NCI-H187 treated with DMSO at 0.1 percent for 48 hours (cell line): ENCODE measurements at regions not wholly inside any gene's neighbourhood (a gene's known extent, or its start where the extent isn't known, plus 50 kb on each side); places are given as distances from the start of the nearest gene placed in this dataset.

Source experiments
- DNase-seq: peaks from one replicate; lab custom pipeline; 2025; lab: John Stamatoyannopoulos, UW

GRCh38 chr2:19300961-19301360, 57.5 kb downstream of the OSR1 start:
- no peak for DNase-seq

DNA sequence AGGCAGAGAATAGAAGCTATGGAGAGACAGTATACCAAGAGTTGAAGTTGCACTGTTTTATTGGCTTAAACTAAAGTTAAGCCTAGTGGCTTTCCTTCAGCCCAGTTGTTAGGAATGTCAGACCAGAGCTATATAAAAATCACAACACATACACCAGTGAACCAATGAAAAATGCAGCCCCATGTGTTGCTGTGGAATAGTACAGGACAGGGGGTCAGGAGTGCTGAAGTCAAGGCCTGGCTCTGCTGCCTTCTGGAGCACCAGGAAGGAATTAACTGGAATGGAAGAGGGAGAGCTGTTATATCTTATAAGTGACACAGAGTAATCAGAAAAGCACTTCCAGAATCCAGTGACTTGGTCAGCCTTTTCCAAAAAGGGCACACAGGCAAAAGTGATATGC, 58.9 kb downstream of the OSR1 start:
- DNase-seq, result no peak

- no peak for DNase-seq
Observed at GRCh38 chr2:19299032-19299431, 59.4 kb downstream of the OSR1 start.

DNA sequence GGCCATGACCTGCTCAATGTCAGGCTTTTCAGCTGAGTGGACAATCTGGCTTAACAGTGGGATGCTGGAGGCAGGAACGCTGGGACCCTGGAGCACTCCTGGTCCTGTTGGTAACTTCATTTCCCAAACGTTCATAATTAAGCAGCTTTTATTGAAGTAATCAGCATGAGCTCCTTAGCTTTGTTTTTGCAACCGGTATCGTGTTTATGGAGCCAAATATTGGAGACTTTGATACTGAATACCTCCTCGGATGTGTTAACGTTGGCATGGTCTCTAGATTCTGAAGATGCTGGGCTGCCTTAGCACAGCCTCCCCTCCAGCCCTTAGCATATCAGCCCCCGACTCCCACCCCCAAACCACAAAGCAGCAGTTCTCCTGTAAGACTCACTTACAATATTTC, 60.7 kb downstream of the OSR1 start:
- DNase-seq, result no peak

DNA sequence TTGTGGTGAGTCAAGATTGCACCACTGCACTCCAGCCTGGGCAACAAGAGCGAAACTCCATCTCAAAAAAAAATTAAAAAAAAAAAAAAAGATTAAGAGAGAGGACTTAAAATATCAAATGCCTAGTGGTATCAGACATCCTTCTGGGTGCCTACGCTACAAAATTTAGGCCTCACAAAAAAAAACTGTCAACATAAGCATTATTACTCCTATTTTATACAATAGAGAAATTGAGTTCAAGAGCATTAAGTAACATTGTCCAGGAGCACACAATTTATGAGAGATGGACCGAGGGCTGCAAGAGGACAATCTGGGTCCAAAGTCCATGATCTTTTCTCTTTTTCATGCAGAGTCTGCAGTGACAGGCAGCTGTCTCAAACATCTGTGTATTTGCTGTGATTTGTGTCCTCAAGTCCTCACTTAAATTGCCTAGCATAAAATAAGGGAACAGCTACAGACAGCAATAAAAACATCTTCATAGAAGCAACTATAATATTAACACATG, 62.4 kb downstream of the OSR1 start:
- no peak for DNase-seq

DNA sequence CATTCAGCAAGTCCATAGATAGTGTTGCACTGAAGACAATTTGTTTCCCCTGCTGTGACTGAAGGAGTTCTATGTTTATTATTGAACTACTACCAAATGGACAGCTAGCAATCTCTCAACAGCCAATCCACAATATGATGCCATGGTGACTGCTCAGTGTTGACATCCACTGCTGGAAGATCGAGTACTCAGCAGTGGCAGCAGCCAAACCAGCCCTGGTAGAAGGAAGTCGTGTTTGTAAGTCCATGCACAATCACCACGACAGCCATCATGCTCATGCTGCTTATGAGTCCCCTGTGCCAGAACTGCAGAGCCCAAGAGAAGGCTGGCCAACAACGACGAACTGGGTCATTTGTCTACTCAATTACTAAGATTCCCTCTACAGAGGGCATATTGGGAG, 66.4 kb downstream of the OSR1 start:
- no peak for DNase-seq

GRCh38 chr2:19288291-19288690, 70.1 kb downstream of the OSR1 start:
- DNase-seq, result no peak

GRCh38 chr2:19287324-19287723, 71.1 kb downstream of the OSR1 start:
- no peak for DNase-seq

DNA sequence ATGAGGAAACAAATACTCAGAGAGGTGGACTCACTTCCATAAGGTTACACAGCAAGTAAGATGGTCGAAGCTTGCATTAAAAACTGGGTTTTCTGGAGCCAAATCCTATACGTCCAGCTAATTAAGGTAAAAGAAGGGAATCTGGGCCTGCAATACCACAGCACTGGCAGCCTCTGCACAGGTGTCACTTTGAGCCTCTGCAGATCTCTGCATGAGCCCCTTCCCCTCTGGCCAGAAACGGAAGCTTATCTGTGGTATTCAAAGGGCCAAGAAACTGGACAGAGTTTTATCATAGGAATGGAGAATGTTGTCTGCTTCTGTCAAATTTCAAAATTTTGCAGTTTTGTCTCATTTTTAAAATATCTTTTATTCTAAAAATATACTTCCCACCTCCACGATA, 76.1 kb downstream of the OSR1 start:
- DNase-seq, result no peak

- DNase-seq, result no peak
Observed at GRCh38 chr2:19274439-19274838, 84.0 kb downstream of the OSR1 start.

DNA sequence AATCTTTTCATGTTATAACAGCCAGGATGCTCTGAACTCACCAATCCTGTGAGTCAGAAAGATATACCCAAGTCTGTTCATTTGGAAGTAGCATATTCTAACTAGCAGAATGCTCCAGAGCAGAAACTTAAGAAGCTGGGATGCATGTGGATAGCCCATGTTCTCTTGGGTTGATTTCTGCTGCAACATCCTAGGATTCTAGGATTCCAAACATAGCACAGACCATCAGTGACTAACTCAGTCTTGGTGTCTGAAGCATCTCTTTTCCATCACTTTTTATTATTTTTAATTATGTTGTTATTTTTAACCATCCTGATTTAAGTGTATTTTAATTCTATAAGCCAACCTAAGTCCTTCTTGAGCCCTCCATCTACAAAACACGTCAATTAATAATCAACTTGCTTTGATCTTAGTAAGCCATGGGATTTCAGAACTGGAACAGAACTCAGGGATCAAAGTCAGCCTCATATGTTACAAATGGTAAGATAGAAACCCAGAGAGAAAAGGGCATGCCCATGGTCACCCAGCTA, 85.4 kb downstream of the OSR1 start:
- DNase-seq, result no peak

- no peak for DNase-seq
Observed at GRCh38 chr2:19272039-19272438, 86.4 kb downstream of the OSR1 start.

DNA sequence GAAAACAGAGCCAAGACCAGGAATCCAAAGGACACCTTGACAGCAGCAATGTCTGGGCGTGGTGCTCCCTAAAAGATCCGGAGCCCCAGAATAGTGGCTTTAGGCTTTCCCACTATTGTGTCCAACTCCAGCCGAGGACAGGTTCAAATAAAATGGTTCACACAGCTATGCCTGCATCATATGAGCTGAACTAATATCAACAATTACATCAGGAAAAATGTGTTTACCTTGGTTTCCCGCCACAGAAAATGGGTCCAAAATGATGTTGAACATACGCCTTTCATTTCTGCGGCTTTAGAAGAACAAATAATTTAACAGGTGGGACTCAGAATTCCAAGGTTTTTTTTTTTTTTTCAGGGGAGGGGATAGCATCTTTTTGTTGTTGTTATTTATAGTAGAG, 93.6 kb downstream of the OSR1 start:
- DNase-seq, result no peak

DNA sequence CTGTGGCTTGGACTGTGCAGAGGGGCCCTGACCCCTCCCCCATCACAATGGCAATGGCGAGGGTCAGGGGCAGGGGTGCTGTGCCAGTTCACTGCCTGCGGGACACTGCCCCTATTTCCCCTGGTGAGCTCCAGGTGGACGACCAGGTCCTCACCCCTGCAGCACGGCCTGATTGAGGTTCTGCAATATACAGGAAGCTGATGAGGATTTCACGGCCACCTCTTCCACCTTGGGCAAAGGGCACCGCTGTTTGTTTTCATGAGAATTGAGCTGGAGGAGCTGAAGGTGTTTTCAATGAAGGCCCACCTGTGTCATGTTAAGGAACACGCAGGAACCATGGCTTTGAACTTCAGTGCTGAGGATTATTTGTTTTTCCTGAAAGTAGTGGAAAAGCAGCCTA, 96.3 kb downstream of the OSR1 start:
- DNase-seq, result no peak

GRCh38 chr2:19261061-19261460, 97.4 kb downstream of the OSR1 start:
- DNase-seq, result no peak

- no peak for DNase-seq
Observed at GRCh38 chr2:19256121-19256601, 102.3 kb downstream of the OSR1 start.

GRCh38 chr2:19255481-19255880, 102.9 kb downstream of the OSR1 start:
- DNase-seq, result no peak

DNA sequence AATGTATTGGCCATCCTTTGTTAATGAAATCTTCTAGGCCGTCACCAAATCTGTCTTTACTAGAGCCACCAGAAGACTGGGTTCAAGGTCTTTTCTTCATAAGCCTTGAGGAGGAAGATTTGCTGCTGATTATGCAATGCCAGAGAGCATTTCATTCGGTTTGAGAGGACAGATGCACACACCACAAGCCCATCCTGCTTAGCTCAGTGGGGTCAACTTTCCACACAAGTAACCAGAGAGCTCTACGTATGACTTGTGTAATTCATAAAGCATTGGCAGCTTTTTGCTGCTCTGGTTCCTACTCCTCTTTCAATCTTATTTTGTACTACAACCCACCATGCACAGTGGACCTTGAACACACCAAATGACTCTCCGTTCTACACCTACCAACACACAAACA, 106.9 kb downstream of the OSR1 start:
- DNase-seq, result no peak

- DNase-seq, result no peak
Observed at GRCh38 chr2:19250906-19251305, 107.5 kb downstream of the OSR1 start.

GRCh38 chr2:19247186-19247585, 111.2 kb downstream of the OSR1 start:
- DNase-seq, result no peak

DNA sequence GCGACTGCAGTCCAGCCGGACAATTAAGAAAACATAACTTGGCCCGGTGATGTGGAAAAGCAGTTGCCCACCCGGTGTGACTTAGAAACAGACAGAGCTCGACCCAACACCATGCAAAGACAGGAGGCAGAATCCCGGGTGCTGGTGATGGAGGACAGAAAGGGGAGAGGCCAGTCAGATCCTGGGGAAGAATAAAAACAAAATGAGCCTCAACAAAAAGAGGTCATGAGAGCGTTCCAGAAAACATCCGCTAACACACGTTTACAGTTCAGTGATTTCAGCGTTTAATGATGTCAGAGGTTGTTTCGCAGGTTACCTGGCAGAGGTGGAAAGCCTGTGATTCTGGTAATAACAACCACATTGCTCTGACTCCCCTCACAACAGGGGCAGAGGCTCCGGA, 111.9 kb downstream of the OSR1 start:
- no peak for DNase-seq

DNA sequence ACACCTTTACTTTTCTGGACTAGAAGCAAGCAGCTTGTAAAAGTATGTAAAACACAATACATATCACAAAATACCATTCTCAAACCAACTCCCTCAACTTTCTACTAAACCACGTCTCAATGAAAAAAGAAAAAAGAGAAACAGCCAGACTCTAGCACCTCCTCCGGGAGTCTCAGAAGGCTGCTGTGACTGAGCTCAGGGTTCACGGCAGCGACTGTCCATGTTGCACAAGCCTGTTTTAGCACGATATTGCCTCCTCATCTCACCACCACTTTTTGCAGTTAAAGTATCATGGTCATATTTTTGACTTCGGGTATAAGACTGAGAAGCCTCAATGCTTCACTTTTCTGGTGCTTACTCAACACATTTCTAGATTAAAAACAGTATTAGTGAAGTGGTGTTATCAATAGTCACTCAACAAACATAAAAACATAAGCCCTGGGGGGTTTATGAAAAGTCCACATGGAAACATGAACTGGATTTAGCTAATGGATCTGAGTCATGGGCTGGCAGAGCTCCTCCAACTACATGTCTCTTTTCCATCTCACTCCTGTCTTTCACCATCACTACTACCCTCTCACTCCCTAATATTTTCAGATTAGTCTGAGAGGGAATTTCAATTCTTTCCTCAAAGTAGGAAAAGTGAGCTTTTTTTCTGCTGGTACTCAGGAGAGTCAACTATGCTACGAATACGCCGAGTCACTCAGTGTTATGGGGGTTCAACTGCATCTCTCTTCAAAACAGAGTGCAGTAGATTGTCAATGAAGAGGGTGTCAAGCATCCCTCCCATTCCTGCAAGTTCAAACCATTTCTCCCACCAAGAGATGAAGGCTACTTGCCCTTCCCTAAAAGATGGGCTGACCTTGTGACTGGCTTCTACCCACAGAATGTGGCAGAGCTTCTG, 113.7 kb downstream of the OSR1 start:
- no peak for DNase-seq

DNA sequence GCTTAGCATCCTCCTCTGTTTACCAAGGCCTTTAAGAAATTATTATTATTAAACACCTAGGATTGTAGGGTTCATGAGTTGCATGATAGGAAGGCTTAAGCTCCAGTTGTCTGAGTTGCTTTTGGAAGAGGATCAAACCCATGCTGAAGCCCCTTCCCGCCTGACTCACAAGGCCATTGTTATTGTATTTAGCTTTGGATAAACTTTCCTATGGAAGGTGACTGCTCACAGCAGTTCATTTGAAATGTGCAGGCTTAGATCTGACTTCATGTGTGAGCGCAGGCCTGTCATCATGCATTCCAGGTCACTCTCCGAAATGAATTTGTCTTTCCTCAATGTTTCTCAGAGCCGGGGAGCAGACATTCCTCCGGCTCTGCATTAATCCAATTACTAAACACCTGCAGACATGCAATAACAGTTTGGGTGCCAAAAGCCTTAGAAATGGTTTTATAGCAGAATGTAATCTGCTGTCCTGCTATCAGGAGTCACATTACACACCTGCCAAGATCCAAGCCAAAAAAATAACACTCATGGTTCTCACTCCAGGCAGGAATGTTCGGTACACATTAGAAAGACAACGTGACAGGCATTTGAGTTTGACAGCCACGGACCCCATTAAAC, 119.9 kb downstream of the OSR1 start:
- no peak for DNase-seq
